ENCODE measurements at regions not wholly inside any gene's neighbourhood (a gene's known extent, or its start where the extent isn't known, plus 50 kb on each side); places are given as distances from the start of the nearest gene placed in this dataset.

- TF ChIP-seq ZNF26 (tag by site-specific recombination; IDR thresholded peaks at IDR 0.05) (no peak), ZNF398 (tag by site-specific recombination; IDR thresholded peaks at IDR 0.05) (no peak), KLF7 (tag by site-specific recombination; IDR thresholded peaks at IDR 0.05; ENCODE audit: borderline replicate concordance) (no peak), ZNF600 (tag by site-specific recombination; IDR thresholded peaks at IDR 0.05) (no peak), ZNF692 (tag by site-specific recombination; IDR thresholded peaks at IDR 0.05) (no peak), KLF9 (tag by site-specific recombination; IDR thresholded peaks at IDR 0.05; ENCODE audit: low read depth) (no peak), ZNF362 (tag by site-specific recombination; IDR thresholded peaks at IDR 0.05) (no peak), ZNF335 (tag by site-specific recombination; conservative IDR thresholded peaks at IDR 0.05) (no peak), ZNF433 (tag by site-specific recombination; IDR thresholded peaks at IDR 0.05; ENCODE audit: low read depth) (no peak), ZNF677 (tag by site-specific recombination; IDR thresholded peaks at IDR 0.05) (no peak), ZNF626 (tag by site-specific recombination; IDR thresholded peaks at IDR 0.05) (no peak), ZNF155 (tag by site-specific recombination; IDR thresholded peaks at IDR 0.05) (no peak), GLIS2 (tag by site-specific recombination; IDR thresholded peaks at IDR 0.05) (no peak)
Observed at GRCh38 chr13:58452123-58452623, 820.6 kb downstream of the PCDH17 start (continued).

GRCh38 chr13:58455094-58455493 is 823.5 kb downstream of the PCDH17 start:
- H3K27ac ChIP-seq (ENCODE audit: extremely low read depth, low read depth, low read length) = no peak overlapping the region
- H3K9me3 ChIP-seq (ENCODE audit: control insufficient read depth, insufficient read depth, low read depth, low read length) = no peaks in the 10 kb centered on the region
- no peaks in the 10 kb centered on the region for H3K36me3 ChIP-seq (ENCODE audit: control insufficient read depth in 2 of 2, insufficient read depth in 1 of 2, low read length in 2 of 2)
- ChIA-PET POLR2A (no interaction called here), CTCF (no interaction called here)
- H3K4me1 ChIP-seq (ENCODE audit: control insufficient read depth, insufficient read depth, low read length) = no peaks in the 10 kb centered on the region
- no peak for TF ChIP-seq ZNF280D (tag by site-specific recombination; IDR thresholded peaks at IDR 0.05)
- 0 out of 2 replicates have a peak, but pooled peaks have one; percentile 20 for TF ChIP-seq TRIM28 (IDR thresholded peaks at IDR 0.05; ENCODE audit: borderline replicate concordance, low read length)
- peak; percentile 55 for TF ChIP-seq SETDB1 (IDR thresholded peaks at IDR 0.05; ENCODE audit: insufficient read length, low read length)
- H3K4me3 ChIP-seq (ENCODE audit: low read depth, low read length) = no peak overlapping the region

Measured in HEK293 (cell line).